ENCODE measurements at regions not wholly inside any gene's neighbourhood (a gene's known extent, or its start where the extent isn't known, plus 50 kb on each side); places are given as distances from the start of the nearest gene placed in this dataset.
"Not testable (repeated sequence)": the region's sequence is repeated elsewhere in the genome, so short reads cannot be mapped to it uniquely, and the experiment has no call there.

DNA sequence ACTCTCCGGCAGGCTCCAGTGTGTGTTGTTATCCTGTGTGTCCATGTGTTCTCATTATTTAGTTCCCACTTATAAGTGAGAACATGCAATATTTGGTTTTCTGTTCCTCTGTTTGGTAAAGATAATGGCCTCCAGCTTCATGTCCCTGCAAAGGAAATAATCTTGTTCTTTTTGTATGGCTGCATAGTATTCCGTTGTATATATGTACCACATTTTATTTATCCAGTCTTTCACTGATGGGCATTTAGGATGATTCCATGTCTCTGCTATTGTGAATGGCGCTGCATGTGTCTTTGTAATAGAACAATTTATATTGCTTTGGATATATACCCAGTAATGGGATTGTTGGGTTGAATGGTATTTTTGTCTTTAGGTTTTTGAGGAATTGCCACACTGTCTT, 807.3 kb upstream of the CA10 start:
- TF ChIP-seq, protein P1, sequence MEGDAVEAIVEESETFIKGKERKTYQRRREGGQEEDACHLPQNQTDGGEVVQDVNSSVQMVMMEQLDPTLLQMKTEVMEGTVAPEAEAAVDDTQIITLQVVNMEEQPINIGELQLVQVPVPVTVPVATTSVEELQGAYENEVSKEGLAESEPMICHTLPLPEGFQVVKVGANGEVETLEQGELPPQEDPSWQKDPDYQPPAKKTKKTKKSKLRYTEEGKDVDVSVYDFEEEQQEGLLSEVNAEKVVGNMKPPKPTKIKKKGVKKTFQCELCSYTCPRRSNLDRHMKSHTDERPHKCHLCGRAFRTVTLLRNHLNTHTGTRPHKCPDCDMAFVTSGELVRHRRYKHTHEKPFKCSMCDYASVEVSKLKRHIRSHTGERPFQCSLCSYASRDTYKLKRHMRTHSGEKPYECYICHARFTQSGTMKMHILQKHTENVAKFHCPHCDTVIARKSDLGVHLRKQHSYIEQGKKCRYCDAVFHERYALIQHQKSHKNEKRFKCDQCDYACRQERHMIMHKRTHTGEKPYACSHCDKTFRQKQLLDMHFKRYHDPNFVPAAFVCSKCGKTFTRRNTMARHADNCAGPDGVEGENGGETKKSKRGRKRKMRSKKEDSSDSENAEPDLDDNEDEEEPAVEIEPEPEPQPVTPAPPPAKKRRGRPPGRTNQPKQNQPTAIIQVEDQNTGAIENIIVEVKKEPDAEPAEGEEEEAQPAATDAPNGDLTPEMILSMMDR (IDR thresholded peaks at IDR 0.05; ENCODE audit: unreplicated experiment): no peak
- no peak overlapping the region for H3K4me3 Mint-ChIP-seq

GRCh38 chr17:52961751-52962150, 803.2 kb upstream of the CA10 start:
- not testable (repeated sequence) for H3K36me3 Mint-ChIP-seq; H3K9me3 Mint-ChIP-seq; H3K4me3 Mint-ChIP-seq; H3K4me1 Mint-ChIP-seq; H3K27me3 Mint-ChIP-seq (ENCODE audit: low read depth); H3K27ac Mint-ChIP-seq; DNase-seq (ENCODE audit: low spot score in 2 of 2, unreplicated experiment in 2 of 2)

More for the DNA sequence above, 807.3 kb upstream of the CA10 start:
- no peak for DNase-seq (ENCODE audit: low spot score in 2 of 2, unreplicated experiment in 2 of 2)
- no peak overlapping the region for H3K27ac Mint-ChIP-seq
- no peaks in the 10 kb centered on the region for H3K27me3 Mint-ChIP-seq (ENCODE audit: low read depth)
- H3K4me1 Mint-ChIP-seq: no peaks in the 10 kb centered on the region
- H3K9me3 Mint-ChIP-seq: peaks cover 8% of the 10 kb centered on the region
- no peaks in the 10 kb centered on the region for H3K36me3 Mint-ChIP-seq

GRCh38 chr17:52957411-52957810, 798.9 kb upstream of the CA10 start:
- Mint-ChIP-seq H3K4me1 (no peaks in the 10 kb centered on the region), H3K27me3 (ENCODE audit: low read depth) (no peaks in the 10 kb centered on the region), H3K9me3 (no peaks in the 10 kb centered on the region), H3K4me3 (no peak overlapping the region), H3K36me3 (no peaks in the 10 kb centered on the region), H3K27ac (no peak overlapping the region)
- TF ChIP-seq, protein P1 (IDR thresholded peaks at IDR 0.05; ENCODE audit: unreplicated experiment): no peak
- no peak for DNase-seq (ENCODE audit: low spot score in 2 of 2, unreplicated experiment in 2 of 2)

- no peaks in the 10 kb centered on the region for H3K27me3 Mint-ChIP-seq (ENCODE audit: low read depth)
- TF ChIP-seq, protein P1 (IDR thresholded peaks at IDR 0.05; ENCODE audit: unreplicated experiment): no peak
- no peak overlapping the region for H3K4me3 Mint-ChIP-seq
- no peak for DNase-seq (ENCODE audit: low spot score in 2 of 2, unreplicated experiment in 2 of 2)
- H3K9me3 Mint-ChIP-seq: no peaks in the 10 kb centered on the region
- H3K36me3 Mint-ChIP-seq: no peaks in the 10 kb centered on the region
- H3K27ac Mint-ChIP-seq: no peak overlapping the region
- peaks cover 2% of the 10 kb centered on the region for H3K4me1 Mint-ChIP-seq
Measured at GRCh38 chr17:52947418-52947817, 788.9 kb upstream of the CA10 start.

DNA sequence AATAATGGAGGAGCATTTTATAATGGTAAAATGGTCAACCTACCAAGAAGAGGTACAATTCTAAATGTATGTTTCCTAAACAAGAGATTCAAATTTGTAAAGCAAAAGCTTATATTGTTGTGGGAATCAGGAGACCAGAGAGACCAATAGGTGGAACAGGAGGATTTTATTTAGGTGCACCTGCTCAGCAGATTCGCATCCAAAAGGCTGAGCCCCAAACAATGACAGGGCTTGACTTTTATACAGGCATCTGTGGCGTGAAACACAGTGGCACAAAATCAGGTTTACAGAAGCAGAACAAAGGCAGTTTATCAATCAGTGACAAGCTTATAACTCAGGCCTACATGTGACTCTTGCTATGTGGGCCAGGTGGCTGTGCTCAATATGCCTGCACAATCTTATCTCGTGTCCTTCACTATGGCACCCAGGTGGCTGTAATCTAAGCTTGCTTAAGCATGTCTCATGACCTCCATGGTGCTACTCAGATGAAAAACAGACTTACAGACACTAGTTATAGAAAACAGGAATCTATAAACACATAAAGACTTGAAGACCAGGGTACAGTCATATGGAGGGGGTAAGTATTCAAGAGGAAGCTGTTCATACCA, 780.2 kb upstream of the CA10 start:
- TF ChIP-seq, protein P1 (IDR thresholded peaks at IDR 0.05; ENCODE audit: unreplicated experiment): no peak
- H3K27ac Mint-ChIP-seq: no peak overlapping the region
- H3K9me3 Mint-ChIP-seq: peaks cover 34% of the 10 kb centered on the region
- H3K4me3 Mint-ChIP-seq: no peak overlapping the region
- H3K36me3 Mint-ChIP-seq: peaks cover 2% of the 10 kb centered on the region
- no peaks in the 10 kb centered on the region for H3K27me3 Mint-ChIP-seq (ENCODE audit: low read depth)
- DNase-seq (ENCODE audit: low spot score in 2 of 2, unreplicated experiment in 2 of 2): no peak
- H3K4me1 Mint-ChIP-seq: peaks cover 5% of the 10 kb centered on the region

DNA sequence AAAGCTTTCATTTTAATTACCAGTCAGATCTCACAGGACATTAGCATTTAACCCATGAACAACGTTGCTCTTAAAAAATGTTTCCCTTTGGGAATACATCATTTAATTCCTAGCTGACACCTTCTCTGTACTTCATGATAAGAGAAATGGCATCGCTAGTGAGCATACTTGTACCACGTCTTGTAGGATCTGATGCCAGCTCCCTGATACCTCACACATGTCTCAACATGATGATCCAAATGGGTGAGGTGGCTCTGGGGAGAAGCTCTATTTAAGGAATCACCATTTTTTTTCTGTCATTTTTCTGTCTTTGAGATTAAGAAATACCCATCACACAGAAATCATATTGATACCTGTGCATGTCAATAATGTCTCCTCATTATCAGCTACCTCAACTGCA, 772.1 kb upstream of the CA10 start:
- Mint-ChIP-seq H3K36me3 (no peaks in the 10 kb centered on the region), H3K27ac (no peak overlapping the region), H3K4me3 (no peak overlapping the region), H3K4me1 (no peaks in the 10 kb centered on the region), H3K9me3 (peaks cover 7% of the 10 kb centered on the region), H3K27me3 (ENCODE audit: low read depth) (no peaks in the 10 kb centered on the region)
- TF ChIP-seq, protein P1 (IDR thresholded peaks at IDR 0.05; ENCODE audit: unreplicated experiment): no peak
- DNase-seq (ENCODE audit: low spot score in 2 of 2, unreplicated experiment in 2 of 2): no peak

Data from mesothelial cell of epicardium (in vitro differentiated cells).